GM19455 (cell line): ENCODE measurements at regions not wholly inside any gene's neighbourhood (a gene's known extent, or its start where the extent isn't known, plus 50 kb on each side); places are given as distances from the start of the nearest gene placed in this dataset.
A peak's percentile ranks its signal among the peaks of the same experiment; 100 is the strongest.

Source experiments
- ATAC-seq: cut with Tn5 transposase; IDR thresholded peaks from one replicate; pipeline ENCODE4 v1.9.1; 2021; ENCODE audit not compliant: unreplicated experiment

- ATAC-seq = no peak
These were observed 414.0 kb downstream of the SOX9 start for GRCh38 chr17:72534776-72535175.

GRCh38 chr17:72535346-72535745, 414.5 kb downstream of the SOX9 start:
- ATAC-seq = no peak

- ATAC-seq = no peak
These were observed 415.0 kb downstream of the SOX9 start for GRCh38 chr17:72535779-72536178.

- ATAC-seq = no peak
These were observed 416.0 kb downstream of the SOX9 start for GRCh38 chr17:72536788-72537187.

- no peak for ATAC-seq
These were observed 417.6 kb downstream of the SOX9 start for GRCh38 chr17:72538443-72538842.

GRCh38 chr17:72538901-72539352, 418.1 kb downstream of the SOX9 start:
- no peak for ATAC-seq

- ATAC-seq = peak; percentile 77
These were observed 419.4 kb downstream of the SOX9 start for GRCh38 chr17:72539981-72540897.

GRCh38 chr17:72542317-72542716, 421.5 kb downstream of the SOX9 start:
- no peak for ATAC-seq

- ATAC-seq = no peak
These were observed 424.9 kb downstream of the SOX9 start for GRCh38 chr17:72545766-72546165.

GRCh38 chr17:72553051-72553755, 432.4 kb downstream of the SOX9 start:
- no peak for ATAC-seq

- no peak for ATAC-seq
These were observed 433.7 kb downstream of the SOX9 start for GRCh38 chr17:72554508-72554907.

- no peak for ATAC-seq
These were observed 434.2 kb downstream of the SOX9 start for GRCh38 chr17:72555052-72555451.

- ATAC-seq = peak; percentile 63
These were observed 436.4 kb downstream of the SOX9 start for GRCh38 chr17:72556944-72557826.

- ATAC-seq = no peak
These were observed 438.2 kb downstream of the SOX9 start for GRCh38 chr17:72558971-72559476.

- peak; percentile 78 for ATAC-seq
These were observed 439.8 kb downstream of the SOX9 start for GRCh38 chr17:72560303-72561247.

- no peak for ATAC-seq
These were observed 440.4 kb downstream of the SOX9 start for GRCh38 chr17:72561266-72561665.

- no peak for ATAC-seq
These were observed 440.9 kb downstream of the SOX9 start for GRCh38 chr17:72561680-72562079.

- no peak for ATAC-seq
These were observed 441.9 kb downstream of the SOX9 start for GRCh38 chr17:72562615-72563188.

- no peak for ATAC-seq
These were observed 443.1 kb downstream of the SOX9 start for GRCh38 chr17:72563952-72564351.
